Pancreas (tissue), 10 donors: ENCODE measurements at regions not wholly inside any gene's neighbourhood (a gene's known extent, or its start where the extent isn't known, plus 50 kb on each side); places are given as distances from the start of the nearest gene placed in this dataset.
"Not testable (repeated sequence)": the region's sequence is repeated elsewhere in the genome, so short reads cannot be mapped to it uniquely, and the experiment has no call there.

Experiments
- ATAC-seq, 4 donors: fragments of 200-7000 bp; cut with Tn5 transposase; one replicate each; pipeline versions ENCODE4 v1.8.0 to v1.9.1; 2020; ENCODE audit warnings: mild to moderate bottlenecking in 4 of 4, moderate library complexity in 4 of 4
- DNase-seq, 6 donors: peaks; one replicate each; pipeline ENCODE4 v3.0.0-alpha.2; 2020
- FAIRE-seq: peaks from 2 replicates; lab custom pipeline; 2012; peaks lifted over from hg19 to GRCh38; lab: Jason Lieb, UNC
- H3K27ac ChIP-seq, 4 donors: fragments of 200-600 bp; sonication (generic); 1 replicate in 3 of 4; 2 replicates in 1 of 4; pipeline versions ENCODE4 v1.5.0 to v1.8.0; 2020
- H3K27me3 ChIP-seq, 4 donors: fragments of 200-600 bp; one replicate each; pipeline ENCODE4 v1.8.0; 2021
- H3K36me3 ChIP-seq, 3 donors: fragments of 200-600 bp; sonication (generic) in 1 of 3; one replicate each; pipeline versions ENCODE4 v1.5.0 to v1.8.0; 2020 to 2021
- H3K4me1 ChIP-seq, 3 donors: fragments of 200-600 bp; one replicate each; pipeline ENCODE4 v1.8.0; 2021
- H3K4me3 ChIP-seq, 4 donors: fragments of 200-600 bp; sonication (generic) in 2 of 4; one replicate each; pipeline versions ENCODE4 v1.5.0 to v1.8.0; 2020 to 2021
- H3K9me3 ChIP-seq, 4 donors: fragments of 200-600 bp; one replicate each; pipeline ENCODE4 v1.8.0; 2021
- WGBS, 2 donors: extraction: QIAGEN DNeasy Blood & Tissue Kit; methylation state at CpG; one replicate each; pipeline ENCODE4 v1.1.7; 2013; 5-methylcytosine and 5-hydroxymethylcytosine counted together
- intact Hi-C, 3 donors: fragments of 100-400 bp; cut with DNase I; formaldehyde crosslinking; loops; one replicate each; pipeline versions ENCODE4 v1.11.1 to v1.14.2; 2022
- TF ChIP-seq, protein P1 (sequence below), 4 donors: fragments of 200-600 bp; sonication (generic) in 3 of 4; IDR thresholded peaks; one replicate each; pipeline versions ENCODE4 v1.5.0 to v1.8.0; 2021; ENCODE audit warnings: antibody characterized with exemption in 4 of 4
- donor health status: healthy with polysubstance abuse.
- donor health status: DM: no; HTN: no; CAD: no; lungs with moderate emphysema.
- donor health status: DM: no; HTN: no; CAD: no.
- donor health status: control.
- donor health status: control.
- donor health status: Bipolar disorder and iron deficiency.
- donor health status: DM: yes; HTN: yes; CAD: no.
- donor health status: DM: no; HTN: no; CAD: no.
- donor health status: DM: no; HTN: no; CAD: no.
- donor health status: DM: yes; HTN: yes; CAD: no.

DNA sequence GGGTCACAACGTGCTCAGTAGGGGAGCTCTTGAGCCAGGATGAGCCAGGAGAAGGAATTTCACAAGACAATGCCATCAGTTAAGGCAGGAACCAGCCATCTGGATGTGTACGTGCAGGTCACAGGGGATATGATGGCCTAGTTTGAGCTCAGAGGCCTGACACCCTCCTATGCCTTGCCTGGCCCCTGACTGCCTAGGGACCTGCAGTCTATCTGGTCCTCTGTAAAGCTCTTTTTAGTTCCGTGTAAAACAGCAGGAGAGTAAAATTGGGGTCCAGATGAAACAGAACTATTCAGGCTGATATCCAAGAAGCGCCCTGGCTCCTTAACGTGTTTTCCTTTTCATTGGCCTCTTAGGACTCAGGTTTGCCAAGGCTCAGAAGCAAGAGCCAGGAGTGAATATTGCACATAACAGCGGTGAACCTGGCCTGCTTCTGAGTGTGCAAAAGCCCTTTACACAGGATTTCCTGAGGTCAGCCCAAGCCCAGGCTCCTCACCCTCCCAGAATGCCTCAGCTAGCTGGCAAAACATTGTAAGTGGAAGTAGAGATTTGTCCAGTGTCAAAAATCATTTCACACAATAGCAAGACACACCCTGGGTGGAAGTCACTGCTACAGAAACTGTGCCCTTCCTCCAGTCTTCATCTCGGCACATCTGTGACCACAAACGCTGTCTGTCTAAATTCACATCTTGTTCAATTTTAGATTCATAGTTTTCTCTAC is 777.2 kb downstream of the UQCRFS1 start:
- Histone ChIP-seq H3K9me3 (no peaks in the 10 kb centered on the region), H3K27ac (no peak overlapping the region), H3K4me3 (no peak overlapping the region), H3K4me1 (no peaks in the 10 kb centered on the region), H3K36me3 (no peaks in the 10 kb centered on the region), H3K27me3 (no peaks in the 10 kb centered on the region)
- intact Hi-C loops: no loop called here
- TF ChIP-seq, protein P1, sequence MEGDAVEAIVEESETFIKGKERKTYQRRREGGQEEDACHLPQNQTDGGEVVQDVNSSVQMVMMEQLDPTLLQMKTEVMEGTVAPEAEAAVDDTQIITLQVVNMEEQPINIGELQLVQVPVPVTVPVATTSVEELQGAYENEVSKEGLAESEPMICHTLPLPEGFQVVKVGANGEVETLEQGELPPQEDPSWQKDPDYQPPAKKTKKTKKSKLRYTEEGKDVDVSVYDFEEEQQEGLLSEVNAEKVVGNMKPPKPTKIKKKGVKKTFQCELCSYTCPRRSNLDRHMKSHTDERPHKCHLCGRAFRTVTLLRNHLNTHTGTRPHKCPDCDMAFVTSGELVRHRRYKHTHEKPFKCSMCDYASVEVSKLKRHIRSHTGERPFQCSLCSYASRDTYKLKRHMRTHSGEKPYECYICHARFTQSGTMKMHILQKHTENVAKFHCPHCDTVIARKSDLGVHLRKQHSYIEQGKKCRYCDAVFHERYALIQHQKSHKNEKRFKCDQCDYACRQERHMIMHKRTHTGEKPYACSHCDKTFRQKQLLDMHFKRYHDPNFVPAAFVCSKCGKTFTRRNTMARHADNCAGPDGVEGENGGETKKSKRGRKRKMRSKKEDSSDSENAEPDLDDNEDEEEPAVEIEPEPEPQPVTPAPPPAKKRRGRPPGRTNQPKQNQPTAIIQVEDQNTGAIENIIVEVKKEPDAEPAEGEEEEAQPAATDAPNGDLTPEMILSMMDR (IDR thresholded peaks at IDR 0.05): no peak
- 66 to 73% methylated on average over 8 of the region's 8 CpGs for WGBS, 2 donors
- FAIRE-seq (no peak), ATAC-seq (no peak), DNase-seq (no peak)

GRCh38 chr19:28434794-28435193 is 778.2 kb downstream of the UQCRFS1 start:
- 69 to 80% methylated on average over 9 of the region's 9 CpGs for WGBS, 2 donors
- H3K4me1 ChIP-seq, H3K27me3 ChIP-seq, H3K27ac ChIP-seq, FAIRE-seq, H3K4me3 ChIP-seq, DNase-seq, intact Hi-C loops, H3K36me3 ChIP-seq, H3K9me3 ChIP-seq, ATAC-seq: not testable (repeated sequence)

DNA sequence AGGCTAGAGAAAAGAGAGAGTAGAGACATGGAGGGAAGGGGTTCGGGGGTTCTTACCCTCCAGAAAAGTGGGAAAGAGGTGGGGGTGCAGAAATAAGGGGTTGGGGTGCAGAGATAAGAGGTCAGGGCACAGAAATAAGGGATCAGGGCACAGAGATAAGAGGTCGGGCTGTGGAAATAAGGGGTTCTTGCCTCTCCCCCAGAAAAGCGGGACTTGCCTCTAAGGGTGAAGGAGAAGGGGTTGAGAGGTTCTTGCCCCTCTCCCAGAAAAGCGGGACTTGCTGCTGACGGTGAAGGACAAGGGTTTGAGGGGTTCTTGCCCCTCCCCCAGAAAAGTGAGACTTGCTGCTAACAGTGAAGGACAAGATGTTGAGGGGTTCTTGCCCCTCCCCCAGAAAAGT is 778.6 kb downstream of the UQCRFS1 start:
- DNase-seq, FAIRE-seq, H3K4me3 ChIP-seq, intact Hi-C loops, H3K4me1 ChIP-seq, ATAC-seq, H3K36me3 ChIP-seq, H3K27me3 ChIP-seq, H3K27ac ChIP-seq, H3K9me3 ChIP-seq: not testable (repeated sequence)
- WGBS, 2 donors: 77 to 91% methylated on average over 5 of the region's 5 CpGs

GRCh38 chr19:28433166-28433565 is 779.8 kb downstream of the UQCRFS1 start:
- ATAC-seq, intact Hi-C loops, H3K27ac ChIP-seq, H3K36me3 ChIP-seq, FAIRE-seq, DNase-seq, H3K4me1 ChIP-seq, H3K27me3 ChIP-seq, H3K9me3 ChIP-seq, H3K4me3 ChIP-seq: not testable (repeated sequence)
- WGBS, 2 donors: 82 to 84% methylated on average over 4 of the region's 4 CpGs

DNA sequence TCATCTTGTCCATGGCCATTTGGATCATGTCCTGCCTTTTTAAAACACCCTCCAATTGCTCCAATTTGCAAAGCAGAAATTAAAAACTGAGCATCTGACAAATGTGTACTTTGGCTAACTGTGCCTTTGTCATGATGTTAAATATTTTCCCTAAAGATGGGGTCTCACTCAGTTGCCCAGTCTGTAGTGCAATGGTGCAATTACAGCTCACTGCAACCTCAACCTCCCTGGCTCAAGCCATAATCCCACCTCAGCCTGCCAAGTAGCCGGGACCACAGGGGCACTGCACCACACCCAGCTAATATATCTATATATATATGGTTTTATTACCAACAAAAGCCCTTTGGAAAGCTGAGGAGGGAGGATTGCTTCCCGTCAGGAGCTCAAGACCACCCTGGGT is 782.7 kb downstream of the UQCRFS1 start:
- Histone ChIP-seq H3K4me1 (no peaks in the 10 kb centered on the region), H3K9me3 (no peaks in the 10 kb centered on the region), H3K27me3 (no peaks in the 10 kb centered on the region), H3K27ac (no peak overlapping the region), H3K36me3 (no peaks in the 10 kb centered on the region), H3K4me3 (no peak overlapping the region)
- 69 to 84% methylated on average over 2 of the region's 2 CpGs for WGBS, 2 donors
- DNase-seq (no peak), FAIRE-seq (no peak), ATAC-seq (no peak)
- intact Hi-C loops: no loop called here
- TF ChIP-seq, protein P1 (IDR thresholded peaks at IDR 0.05): no peak

DNA sequence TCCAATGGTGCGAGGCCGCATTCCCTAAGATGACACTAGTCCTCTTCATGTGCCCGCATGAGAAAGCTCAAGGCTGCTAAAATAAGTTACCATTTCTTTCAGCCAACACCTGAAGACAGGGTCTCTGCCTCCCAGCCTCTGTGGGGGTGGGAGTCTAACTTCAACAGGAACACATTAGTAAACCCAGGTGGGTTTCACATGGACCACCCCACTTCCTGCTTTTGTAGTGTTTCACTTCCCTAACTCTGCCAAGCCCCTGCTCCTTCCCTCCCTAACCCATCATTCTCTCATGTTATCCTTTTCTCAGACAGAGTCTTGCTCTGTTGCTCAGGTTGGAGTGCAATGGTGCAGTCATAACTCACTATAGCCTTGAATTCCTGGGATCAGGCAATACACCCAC is 783.6 kb downstream of the UQCRFS1 start:
- no peak for ATAC-seq
- no peak for DNase-seq
- H3K36me3 ChIP-seq: no peaks in the 10 kb centered on the region
- intact Hi-C loops: no loop called here
- H3K4me3 ChIP-seq: no peak overlapping the region
- 84 to 98% methylated on average over 3 of the region's 3 CpGs for WGBS, 2 donors
- TF ChIP-seq, protein P1 (IDR thresholded peaks at IDR 0.05): no peak
- H3K4me1 ChIP-seq: no peaks in the 10 kb centered on the region
- H3K27ac ChIP-seq: no peak overlapping the region
- FAIRE-seq: no peak
- H3K27me3 ChIP-seq: peaks cover 0 to 5% (median 0%) of the 10 kb centered on the region in 4 donors
- no peaks in the 10 kb centered on the region for H3K9me3 ChIP-seq
